NCI-H1930 (cell line): ENCODE measurements at regions not wholly inside any gene's neighbourhood (a gene's known extent, or its start where the extent isn't known, plus 50 kb on each side); places are given as distances from the start of the nearest gene placed in this dataset.
"Not testable (repeated sequence)": the region's sequence is repeated elsewhere in the genome, so short reads cannot be mapped to it uniquely, and the experiment has no call there.

ENCODE experiments used
- DNase-seq, 2 experiments: peaks; one replicate each; lab custom pipeline; 2025; lab: John Stamatoyannopoulos, UW

DNA sequence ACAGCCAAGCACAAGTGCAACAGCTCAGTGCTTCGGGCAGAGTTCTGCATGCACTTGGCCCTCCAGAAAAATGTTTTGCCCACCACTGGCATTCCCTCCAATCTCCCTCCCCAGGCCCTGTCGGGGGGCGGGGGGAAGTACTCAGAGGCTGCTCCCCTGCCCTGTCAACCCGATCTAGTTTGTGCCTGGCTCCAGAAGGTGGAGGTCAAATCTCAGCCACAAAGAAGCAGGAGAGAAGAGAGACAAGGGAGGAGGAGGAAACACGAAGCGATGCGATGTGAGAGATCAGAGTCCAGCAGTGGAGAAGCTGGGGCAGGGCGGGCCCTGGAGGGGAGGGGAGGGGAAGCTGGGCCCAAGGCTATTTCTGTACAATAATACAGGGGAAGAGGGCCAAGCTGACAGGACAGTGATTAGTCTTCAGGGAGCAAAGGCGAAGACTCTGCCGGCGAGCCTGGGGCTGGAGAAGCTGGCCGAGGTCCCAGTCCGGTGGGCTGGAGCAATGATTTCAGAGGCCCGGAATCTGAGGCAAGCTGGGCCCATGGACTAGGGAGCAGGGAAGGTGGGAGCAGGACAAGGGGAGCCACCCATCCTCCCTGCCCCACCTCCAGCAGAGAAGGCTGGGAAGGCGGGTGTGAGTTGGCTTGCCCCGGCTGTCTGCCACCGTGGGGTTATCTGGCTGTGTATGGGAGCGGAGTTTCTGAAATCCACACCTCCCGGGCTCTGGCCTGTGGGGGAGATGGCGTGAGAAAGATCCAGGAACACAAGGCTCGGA, 167.1 kb downstream of the EFNB1 start:
- no peak for DNase-seq

DNA sequence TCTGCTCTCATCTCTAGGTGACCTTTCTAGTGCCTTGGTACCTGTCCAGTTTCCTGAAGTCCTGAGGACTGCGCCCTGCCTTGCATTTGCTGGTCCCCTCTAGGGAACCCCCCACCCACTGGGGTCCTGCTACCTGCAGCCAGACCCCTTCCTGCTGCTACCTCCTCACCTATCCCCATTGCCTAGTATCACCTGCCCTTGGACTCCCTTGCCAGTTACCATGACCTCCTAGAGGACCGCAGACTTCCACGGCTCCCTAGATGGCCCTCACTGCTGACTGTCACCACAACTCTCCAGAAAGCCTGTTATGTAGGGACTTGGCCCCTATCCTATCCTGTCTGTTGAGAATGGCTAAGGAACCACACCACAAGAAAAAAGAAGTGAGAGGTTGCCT, 166.6 kb downstream of the EFNB1 start:
- DNase-seq, result no peak

DNA sequence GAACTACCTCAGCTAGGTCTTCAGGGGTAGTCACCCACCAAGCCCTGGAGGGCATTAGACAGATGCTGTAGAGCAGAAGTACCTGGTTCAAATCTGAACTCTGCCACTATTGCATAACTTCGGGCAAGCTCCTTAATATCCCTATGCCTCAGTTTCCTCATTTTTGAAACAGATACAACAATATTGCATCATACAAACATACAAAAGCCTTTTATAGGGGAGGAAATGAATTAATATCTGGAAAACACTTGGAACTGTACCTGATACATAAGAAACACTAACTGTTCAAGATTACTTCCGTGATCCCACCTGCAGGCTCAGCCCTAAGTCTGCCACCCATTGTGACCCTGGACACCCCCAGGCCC, 166.1 kb downstream of the EFNB1 start:
- no peak for DNase-seq

DNA sequence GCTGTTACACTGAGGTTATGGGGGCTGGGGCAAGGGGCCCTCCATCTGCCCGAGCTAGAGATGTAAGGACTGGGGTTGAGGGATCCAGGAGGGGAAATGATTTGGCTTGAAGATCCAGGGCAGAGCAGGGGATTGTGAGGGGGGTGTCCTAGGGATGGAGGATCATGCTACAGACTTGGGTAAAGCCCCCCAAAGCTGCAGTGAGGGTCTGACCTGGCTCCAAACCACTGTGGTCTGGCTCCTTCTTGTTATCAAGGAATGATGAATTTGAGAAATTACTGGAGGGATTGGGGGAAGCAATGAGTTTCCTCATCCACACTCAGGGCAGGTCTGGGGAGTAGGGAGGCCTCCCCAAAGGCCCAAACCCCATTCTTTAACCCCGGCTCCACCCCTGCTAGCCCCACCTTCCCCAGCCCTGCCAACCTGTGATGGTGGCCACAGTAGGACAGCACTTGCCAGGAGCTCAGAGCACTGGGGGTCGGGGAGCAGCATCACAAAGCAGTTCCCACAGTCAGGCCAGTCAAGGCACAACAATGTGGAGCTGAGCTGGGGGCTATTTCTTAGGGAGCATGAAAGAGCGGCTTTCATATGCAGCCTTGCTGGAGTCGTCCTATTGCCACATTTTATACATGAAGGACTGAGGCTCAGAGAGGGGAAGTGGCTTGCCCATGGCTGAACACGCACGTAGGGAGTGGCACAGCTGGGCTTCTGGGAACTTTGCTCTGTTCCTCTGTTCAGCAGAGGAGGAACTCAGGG, 165.5 kb downstream of the EFNB1 start:
- no peak for DNase-seq

DNA sequence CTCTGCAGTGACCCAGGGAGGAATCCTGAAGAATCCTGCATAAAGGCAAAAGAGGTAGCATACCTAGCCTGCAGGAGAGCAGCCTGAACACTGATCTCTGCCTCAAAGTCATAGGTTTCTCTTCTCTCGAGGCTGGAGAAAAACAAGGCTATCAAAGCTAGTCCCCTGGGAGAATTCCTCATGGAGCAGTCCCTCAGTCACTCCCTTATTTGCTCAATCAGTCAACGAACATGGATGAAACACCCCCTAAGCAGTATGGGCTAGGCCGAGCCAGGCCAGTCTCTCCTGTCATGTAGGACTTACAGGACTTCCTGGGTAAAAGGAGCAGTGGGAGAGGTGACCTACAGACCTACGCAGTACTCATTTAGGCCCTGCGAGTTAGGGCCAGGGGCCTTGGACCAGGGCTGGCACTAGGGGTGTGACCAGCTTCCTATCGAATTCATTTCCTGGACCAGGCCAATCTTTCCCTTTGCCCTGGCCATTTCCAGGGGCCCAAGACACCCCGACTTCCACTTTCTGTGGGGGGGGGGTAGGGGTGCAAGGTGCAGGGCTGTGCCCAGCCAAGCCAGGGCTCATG, 164.1 kb downstream of the EFNB1 start:
- DNase-seq, result no peak

DNA sequence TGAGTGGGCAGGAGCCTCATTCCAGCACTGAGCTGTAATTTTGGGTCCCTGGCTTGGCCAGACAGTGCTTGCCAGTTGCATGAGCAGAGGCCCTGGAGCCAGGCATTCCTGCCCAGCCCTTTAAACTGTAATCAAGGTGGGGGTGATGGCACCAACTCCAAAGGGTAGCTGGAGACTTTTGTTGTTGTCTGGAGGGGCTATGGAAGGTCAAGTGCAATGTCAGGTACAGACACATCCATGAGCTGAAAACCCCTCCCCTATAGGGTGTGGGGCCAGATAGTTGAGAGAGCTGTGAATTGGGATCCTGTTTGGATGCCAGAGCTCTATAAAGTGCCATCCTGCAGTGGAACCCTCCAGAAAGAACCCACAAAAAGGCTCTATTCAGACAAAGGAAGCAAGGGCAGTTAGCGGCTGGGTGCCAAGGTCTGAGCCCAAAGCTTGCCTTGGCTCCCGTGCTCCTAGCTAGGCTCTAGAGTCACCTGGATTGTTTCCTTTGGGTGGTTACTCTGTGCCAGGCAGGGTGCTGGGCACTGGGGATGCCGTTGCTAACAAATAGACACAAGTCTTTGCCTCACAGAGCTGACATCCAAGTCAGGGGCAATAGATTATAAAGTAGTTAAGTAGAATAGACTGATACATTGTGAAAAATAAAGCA, 163.0 kb downstream of the EFNB1 start:
- no peak for DNase-seq

DNA sequence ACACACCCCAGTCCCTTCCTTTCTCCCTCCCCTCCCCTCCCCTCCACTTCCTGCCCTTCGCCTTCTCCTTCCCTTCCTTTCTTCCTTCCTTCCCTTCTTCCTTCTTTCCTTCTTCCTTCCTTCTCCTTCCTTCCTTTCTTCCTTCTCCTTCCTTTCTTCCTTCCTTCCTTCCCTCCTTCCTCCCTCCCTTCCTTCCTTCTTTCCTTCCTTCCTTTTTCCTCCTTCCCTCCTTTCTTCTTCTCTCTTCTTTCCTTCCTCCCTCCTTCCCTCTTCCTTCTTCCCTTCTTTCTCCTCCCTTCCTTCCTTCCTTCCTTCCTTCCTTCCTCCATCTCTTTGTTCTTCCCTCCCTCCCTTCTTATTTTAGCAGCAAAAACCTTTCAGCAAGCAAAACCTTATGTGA, 162.1 kb downstream of the EFNB1 start:
- DNase-seq, result no peak

DNA sequence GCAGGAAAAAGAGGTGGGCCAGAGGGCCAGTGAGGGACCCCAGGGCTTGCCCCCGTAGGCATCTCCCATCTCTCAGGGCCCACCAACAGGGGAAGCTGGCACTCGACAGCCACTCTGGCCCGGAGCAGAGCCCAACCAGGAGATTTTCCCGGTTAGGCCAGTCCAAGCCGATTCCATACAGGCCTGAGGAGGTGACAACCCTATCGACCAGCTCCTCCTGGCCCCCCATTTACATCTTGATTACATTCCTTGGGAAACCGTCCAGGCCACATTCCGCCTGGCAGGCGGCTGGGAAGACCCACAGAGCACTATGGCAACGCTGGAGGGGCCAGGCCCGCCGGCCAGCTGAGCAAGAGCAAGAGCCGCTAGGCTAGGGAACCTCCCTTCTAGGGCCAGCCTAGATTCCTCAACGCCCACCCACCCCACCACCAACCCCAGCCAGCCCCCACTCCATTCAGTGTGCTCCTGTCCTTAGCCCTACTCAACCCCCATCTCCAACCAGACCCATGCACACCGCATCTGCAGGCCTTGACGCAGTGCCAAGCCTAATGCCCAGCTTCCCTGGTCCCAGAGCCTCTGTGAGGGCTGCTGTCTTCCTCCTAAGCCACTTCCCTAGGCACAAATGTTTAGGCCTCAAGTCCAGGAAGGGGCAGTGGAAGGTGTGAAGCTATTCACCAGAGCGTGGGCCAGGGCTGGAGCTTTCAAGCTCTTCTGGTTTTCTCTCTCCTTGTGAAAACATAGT, 161.2 kb downstream of the EFNB1 start:
- DNase-seq, result no peak

DNA sequence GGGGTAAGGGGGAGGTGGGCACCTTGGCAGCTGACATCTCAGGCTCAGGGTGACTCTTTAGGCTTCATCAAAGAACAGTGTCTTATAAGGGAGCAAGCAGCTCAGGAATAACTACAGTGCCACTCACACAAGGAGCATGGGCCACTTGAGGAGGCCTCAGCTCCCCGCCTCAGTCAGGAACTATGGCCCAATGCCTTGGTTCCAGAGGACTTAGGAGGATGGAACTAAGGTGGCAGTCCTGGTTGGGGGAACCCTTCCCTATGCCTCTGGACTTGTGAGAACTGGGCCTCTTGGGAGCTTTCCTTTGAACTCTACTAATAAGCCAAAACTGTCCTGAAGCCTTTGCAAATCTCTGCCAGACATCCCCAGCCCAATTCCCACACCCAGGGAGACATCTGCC, 160.6 kb downstream of the EFNB1 start:
- DNase-seq, result no peak

DNA sequence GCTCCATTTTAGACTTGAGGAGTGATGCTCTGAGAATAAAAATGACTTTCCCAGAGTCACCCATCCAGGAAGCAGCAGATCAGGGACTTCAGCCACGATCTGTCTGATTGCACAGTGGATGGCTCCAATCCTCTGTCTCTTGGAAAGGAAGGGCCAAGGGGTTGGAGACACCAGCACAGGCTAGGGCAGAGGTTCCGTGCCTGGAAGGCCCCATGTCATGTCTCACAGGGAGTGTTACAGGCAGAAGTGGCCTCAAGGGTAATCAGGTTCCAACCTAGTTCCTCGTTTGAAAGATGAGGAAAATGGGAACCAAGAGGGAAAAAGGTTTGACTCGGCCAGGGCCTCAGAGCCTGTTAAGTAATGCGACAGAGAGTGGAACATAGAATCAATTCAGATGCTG, 160.0 kb downstream of the EFNB1 start:
- DNase-seq, result no peak

DNA sequence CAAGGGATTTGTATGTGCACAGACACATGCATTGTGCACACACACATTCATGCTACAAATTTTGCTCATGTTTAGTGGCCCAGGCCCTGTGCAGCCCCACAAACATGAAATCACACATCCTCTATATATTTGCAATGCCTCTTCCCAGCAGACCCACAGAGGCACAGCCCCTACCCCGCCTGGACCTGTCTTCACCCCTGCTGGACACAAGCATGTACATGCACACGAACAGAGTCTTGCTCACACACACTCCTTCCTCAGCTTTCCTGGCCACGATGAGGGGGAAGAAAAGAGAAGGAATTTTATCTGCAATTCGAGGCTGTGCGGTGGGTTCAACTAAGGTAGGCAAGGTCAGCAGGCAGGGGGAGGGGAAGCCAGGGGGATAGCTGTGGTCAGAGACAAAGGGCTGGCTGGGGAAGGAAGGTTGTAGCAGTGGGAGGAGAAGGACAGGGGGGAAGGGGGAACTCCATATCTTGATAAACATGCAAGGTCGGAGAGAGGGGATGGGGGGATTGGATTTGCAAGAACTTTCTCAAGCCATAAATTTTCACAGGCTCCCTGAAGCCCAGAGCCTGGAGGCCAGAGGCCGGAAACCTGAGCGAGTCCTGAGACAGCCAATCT, 156.4 kb downstream of the EFNB1 start:
- DNase-seq, result no peak

DNA sequence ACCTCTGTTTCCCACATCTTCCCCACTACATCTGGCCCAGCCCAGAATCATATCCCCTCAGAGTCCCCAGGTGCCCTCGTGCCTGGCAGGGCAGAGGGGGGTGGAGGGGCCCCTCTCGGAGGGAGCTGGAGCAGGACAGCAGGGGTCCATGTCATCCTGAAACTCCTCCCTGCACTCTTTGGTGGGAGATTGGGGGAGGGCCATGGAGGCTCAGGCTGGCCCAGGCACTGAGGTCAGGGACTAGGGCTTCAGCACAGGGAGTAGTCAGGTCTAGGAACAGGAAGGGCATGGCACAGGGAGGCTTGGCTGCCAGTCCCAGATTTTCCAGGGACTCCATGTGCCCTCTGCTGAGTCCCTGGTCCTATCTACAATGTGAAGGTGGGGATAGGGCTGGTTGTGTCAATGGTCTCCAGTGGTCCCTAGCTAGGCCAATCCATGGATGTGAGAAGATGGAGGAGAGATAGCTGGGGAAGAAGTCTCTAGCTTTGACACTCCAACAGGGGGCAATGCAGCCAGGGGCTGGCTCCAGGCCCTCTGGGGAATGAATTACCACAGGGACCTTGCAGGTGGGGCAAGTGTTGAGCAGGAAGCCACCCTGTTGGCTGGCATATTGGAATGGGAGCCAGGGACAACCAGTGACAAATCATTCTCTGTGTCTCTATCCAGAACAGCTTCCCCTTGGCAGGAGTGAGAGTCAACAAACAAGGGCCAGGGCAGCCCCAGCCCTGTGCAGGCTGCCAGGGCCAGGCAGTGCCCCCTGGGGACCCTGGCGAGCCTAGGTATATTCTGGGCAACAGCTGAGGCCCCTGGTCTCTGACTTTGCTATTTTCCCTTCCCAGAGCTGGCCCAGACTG, 154.4 kb downstream of the EFNB1 start:
- no peak for DNase-seq

DNA sequence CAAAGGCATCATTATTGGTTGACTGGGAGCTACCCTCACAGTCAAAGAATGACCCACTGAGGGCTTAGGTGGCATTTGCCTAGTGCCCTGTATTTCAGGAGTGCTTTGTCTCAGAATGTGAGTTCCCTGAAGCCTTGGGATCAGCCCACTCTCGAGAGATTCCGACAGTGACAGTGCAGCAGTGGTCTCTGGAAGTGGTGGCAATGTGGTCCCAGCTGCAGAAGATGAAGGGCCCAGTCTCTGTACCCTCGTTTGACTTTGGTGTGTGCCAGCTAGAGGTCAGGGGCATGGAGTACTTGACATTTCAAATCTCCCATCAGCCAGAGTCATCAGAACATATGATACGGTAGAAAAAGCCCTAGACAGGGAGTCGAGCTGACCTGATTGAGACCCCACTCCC, 153.7 kb downstream of the EFNB1 start:
- no peak for DNase-seq

DNA sequence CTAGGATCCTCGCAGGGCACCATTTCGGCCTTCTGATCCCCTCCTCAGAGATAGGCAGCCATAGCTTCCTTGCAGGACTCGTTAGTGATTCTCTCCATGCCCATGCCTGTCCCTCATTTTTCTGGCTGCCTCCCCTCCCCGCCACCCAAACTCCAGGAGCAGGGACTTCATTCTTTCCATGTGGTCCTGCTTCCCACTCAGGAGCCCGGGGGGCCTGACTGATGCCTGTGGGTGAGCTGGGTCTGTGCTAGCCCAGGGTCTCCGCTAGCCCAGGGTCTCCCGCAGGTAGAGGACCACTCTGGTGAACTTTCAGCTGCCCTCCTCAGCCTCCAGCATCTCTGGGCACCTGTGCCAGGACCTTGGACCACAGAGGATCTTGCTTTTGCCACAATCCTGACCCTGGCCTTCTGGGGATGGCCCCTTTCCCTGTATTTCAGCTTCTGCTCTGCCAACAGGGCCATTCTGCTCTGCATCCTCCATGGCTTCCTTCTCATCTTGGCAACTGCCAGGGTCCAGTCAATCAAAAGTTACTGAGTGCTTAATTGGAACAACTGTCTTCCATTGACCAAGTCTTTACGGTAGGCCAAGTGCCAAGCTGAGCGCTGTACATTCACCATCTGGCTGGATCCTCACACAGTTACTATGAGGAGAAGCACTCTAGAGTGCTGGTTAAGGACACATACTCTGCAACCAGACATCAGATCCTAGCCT, 152.2 kb downstream of the EFNB1 start:
- DNase-seq, result no peak

DNA sequence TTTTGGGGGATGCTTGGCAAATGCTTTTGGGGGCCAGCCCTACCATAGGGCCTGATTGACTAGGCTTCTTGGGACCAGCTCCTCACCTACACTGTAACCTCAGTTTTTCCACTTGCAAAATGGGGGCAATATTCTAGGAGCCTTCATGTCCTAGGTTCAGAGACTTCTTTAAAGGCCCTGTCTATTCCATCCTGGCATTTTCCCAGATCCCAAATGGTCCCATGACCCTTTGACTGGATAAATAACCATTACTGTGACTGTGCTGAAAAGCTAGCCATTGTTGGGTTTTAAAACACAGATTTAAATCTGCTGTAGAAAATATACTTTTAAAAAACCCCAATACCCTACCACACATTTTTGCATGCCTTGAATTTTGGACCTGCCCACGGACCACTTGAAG, 149.8 kb downstream of the EFNB1 start:
- no peak for DNase-seq

DNA sequence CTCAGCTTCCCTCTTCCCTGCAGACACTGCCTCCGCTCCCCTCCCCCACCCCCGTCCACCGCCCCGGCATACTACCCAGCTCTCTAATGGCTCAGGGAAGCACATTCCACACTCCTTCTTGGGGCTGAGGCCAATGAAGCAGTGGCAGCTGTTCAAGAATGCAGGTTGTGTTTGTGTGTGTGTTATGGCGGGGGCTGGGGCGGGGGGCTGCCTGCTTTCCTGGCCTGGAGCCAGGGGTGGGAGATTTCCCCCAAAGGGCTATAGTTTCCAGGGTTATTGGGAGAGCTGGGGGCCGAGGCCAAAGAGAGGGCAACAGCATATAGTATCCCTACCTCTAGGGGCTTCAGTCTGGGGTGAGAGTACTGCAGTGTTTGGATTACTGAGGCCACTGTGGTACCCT, 149.4 kb downstream of the EFNB1 start:
- DNase-seq, result no peak

DNA sequence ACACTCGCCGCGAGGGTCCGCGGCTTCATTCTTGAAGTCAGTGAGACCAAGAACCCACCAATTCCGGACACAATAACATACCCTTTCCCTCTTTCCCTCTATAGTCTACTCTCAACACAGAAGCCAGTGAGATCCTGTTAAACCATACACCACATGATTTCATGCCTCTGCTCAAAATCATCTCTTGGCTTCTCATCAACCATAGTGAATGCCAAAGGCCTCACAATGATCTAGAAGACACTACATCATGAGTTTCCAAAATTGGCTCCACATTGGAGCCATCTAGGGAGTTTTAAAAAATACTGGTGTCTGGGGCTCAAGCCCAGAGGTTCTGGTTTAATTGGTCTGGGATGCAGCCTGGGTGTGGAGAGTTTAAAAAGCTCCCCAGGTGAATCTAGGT, 124.5 kb downstream of the EFNB1 start:
- DNase-seq, result no peak

DNA sequence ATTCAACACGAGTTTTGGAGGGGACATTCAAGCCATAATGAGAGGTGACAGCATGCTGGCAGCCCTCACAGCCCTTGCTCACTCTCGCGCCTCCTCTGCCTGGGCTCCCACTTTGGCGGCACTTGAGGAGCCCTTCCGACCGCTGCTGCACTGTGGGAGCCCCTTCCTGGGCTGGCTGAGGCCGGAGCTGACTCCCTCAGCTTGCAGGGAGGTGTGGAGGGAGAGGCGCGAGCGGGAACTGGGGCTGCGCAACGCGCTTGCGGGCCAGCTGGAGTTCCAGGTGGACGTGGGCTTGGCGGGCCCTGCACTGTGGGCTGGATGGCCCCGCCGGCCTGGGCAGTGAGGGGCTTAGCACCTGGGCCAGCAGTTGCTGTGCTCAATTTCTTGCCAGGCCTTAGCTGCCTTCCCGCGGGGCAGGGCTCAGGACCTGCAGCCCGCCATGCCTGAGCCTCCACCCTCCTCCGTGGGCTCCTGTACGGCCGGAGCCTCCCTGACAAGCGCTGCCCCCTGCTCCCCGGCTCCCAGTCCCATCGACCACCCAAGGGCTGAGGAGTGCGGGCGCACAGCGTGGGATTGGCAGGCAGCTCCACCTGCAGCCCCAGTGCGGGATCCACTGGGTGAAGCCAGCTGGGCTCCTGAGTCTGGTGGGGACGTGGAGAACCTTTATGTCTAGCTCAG, 123.3 kb downstream of the EFNB1 start:
- DNase-seq, result not testable (repeated sequence)

DNA sequence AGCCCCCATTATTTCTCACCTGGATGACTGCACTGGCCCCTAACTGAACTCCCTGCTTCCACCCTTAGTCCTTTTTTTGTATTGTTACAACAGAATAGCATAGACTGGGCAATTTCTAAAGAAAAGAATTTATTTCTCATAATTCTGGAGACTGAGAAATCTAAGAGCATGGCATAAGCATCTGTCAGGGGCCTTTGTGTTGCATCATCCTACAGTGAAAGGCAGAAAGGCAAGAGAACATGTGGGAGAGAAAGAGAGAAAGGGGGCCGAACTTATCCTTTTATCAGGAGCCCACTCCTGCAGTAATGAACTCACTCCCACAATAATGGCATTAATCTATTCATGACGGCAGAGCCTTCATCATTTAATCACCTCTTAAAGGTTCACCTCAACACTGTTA, 122.1 kb downstream of the EFNB1 start:
- no peak for DNase-seq
